ENCODE measurements at regions not wholly inside any gene's neighbourhood (a gene's known extent, or its start where the extent isn't known, plus 50 kb on each side); places are given as distances from the start of the nearest gene placed in this dataset.

GRCh38 chr1:31509124-31510072 is 66.9 kb upstream of the TINAGL1 start:
- Histone ChIP-seq H3K27me3 (ENCODE audit: low read depth) (no peaks in the 10 kb centered on the region), H3K4me1 (no peaks in the 10 kb centered on the region), H3K27ac (no peak overlapping the region), H3K9me3 (no peaks in the 10 kb centered on the region), H3K36me3 (no peaks in the 10 kb centered on the region), H3K4me3 (no peak overlapping the region)
- intact Hi-C loops (cut with DNase I) = no loop called here
- ATAC-seq (no peak), DNase-seq (no peak)
- TF ChIP-seq, protein P1, sequence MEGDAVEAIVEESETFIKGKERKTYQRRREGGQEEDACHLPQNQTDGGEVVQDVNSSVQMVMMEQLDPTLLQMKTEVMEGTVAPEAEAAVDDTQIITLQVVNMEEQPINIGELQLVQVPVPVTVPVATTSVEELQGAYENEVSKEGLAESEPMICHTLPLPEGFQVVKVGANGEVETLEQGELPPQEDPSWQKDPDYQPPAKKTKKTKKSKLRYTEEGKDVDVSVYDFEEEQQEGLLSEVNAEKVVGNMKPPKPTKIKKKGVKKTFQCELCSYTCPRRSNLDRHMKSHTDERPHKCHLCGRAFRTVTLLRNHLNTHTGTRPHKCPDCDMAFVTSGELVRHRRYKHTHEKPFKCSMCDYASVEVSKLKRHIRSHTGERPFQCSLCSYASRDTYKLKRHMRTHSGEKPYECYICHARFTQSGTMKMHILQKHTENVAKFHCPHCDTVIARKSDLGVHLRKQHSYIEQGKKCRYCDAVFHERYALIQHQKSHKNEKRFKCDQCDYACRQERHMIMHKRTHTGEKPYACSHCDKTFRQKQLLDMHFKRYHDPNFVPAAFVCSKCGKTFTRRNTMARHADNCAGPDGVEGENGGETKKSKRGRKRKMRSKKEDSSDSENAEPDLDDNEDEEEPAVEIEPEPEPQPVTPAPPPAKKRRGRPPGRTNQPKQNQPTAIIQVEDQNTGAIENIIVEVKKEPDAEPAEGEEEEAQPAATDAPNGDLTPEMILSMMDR (IDR thresholded peaks at IDR 0.05) = no peak

DNA sequence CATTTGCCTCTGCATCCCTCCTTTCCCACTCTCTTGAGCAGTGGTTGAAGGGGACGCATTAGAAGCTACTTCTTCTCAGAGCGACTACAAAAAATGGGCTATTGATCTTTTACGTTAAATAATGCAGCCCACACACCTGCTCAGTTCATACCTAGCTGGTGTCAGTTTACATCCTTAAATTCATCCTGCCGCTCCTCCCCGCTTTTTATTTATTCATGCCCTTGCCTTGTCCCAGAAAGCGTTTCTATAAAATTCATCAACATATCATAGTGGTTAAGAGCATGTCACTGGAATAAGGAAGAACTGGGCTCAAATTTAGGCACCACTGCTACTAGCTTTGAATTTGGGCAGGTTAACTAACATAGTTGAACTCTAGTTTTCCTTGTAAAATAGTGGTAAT is 66.0 kb upstream of the TINAGL1 start:
- TF ChIP-seq, protein P1 (IDR thresholded peaks at IDR 0.05) = no peak
- no peak for ATAC-seq
- no peaks in the 10 kb centered on the region for H3K36me3 ChIP-seq
- no peak overlapping the region for H3K4me3 ChIP-seq
- intact Hi-C loops (cut with DNase I) = no loop called here
- no peak for DNase-seq
- H3K4me1 ChIP-seq = no peaks in the 10 kb centered on the region
- no peaks in the 10 kb centered on the region for H3K27me3 ChIP-seq (ENCODE audit: low read depth)
- H3K27ac ChIP-seq = no peak overlapping the region
- no peaks in the 10 kb centered on the region for H3K9me3 ChIP-seq

DNA sequence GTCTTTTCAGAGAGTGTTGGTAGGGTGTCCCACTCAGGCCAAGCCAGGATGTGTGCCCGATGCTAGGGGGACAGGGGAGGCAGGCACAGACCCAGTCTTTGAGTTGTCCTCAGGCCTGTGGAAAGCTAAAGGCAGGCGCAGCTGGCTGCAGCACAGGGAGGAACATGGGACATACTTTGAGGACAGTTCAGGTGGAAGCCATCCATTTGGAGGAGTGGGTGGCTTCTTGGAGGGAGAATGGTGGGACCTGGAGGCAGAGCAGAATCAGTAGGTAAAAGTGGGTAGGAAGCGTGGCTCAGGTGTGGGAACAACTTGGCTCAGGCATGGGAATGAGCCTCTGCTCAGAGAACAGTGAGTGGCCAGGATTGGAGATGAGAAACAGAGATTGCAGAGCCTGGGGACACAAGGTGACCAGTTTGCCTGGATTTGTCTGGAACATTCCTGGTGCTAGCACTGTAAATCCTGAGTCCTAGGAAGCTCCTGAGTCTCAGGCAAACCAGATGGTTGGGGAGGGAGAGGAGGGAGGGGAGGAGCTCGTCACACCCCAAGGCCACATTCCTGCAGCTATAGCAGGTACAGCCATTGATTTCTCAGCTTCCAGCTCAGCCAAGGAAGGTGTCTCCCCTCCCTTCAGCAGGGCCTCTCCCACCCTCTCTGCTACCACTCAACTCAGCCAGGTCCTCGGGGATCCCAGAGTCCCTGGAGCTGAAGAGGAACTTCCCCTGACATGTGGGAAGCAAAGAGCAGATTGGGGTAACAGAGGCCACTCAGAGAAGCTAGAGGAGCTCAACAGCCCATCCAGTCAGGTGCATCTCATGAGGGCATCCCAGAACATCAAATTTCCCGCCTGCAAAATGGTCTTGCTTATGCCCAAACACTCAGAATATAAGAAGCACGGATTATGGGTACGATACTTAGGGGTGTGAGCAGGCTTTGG is 65.2 kb upstream of the TINAGL1 start:
- H3K9me3 ChIP-seq = no peaks in the 10 kb centered on the region
- H3K4me1 ChIP-seq = no peaks in the 10 kb centered on the region
- no peak overlapping the region for H3K27ac ChIP-seq
- H3K4me3 ChIP-seq = no peak overlapping the region
- no peaks in the 10 kb centered on the region for H3K36me3 ChIP-seq
- intact Hi-C loops (cut with DNase I) = no loop called here
- ATAC-seq (peak; percentile 37 to 61), DNase-seq (no peak)
- TF ChIP-seq, protein P1 (IDR thresholded peaks at IDR 0.05) = no peak
- H3K27me3 ChIP-seq (ENCODE audit: low read depth) = no peaks in the 10 kb centered on the region

- no peaks in the 10 kb centered on the region for H3K27me3 ChIP-seq (ENCODE audit: low read depth)
- no peak overlapping the region for H3K27ac ChIP-seq
- intact Hi-C loops (cut with DNase I) = no loop called here
- H3K4me1 ChIP-seq = no peaks in the 10 kb centered on the region
- no peaks in the 10 kb centered on the region for H3K9me3 ChIP-seq
- H3K36me3 ChIP-seq = no peaks in the 10 kb centered on the region
- DNase-seq (no peak), ATAC-seq (no peak)
- H3K4me3 ChIP-seq = no peak overlapping the region
- TF ChIP-seq, protein P1 (IDR thresholded peaks at IDR 0.05) = no peak
Measured at GRCh38 chr1:31511848-31512615, 64.3 kb upstream of the TINAGL1 start.

DNA sequence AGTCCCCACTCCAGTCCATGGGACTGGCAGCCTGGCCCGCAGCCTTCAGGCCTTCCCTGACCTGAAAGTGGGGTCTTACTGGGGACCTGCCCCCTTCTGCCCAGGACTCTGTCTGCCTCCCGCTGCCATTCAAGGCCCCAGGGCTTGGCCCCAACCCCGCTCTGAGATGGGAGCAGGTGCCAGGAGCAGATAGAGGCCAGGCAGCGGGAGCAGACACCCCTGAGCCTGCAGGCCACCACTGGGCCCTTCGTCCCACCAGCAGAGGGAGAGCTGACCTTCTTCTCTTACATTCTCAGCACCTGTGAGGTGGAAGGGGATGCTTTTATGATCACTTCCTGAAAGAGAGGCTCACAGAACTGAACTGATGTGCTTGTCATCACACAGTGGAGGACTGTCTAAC is 62.2 kb upstream of the TINAGL1 start:
- Histone ChIP-seq H3K4me3 (no peak overlapping the region), H3K27ac (no peak overlapping the region), H3K27me3 (ENCODE audit: low read depth) (no peaks in the 10 kb centered on the region), H3K9me3 (no peaks in the 10 kb centered on the region), H3K4me1 (no peaks in the 10 kb centered on the region), H3K36me3 (no peaks in the 10 kb centered on the region)
- ATAC-seq (no peak), DNase-seq (no peak)
- intact Hi-C loops (cut with DNase I) = no loop called here
- TF ChIP-seq, protein P1 (IDR thresholded peaks at IDR 0.05) = no peak
